RCC 7860 (cell line): ENCODE measurements at regions not wholly inside any gene's neighbourhood (a gene's known extent, or its start where the extent isn't known, plus 50 kb on each side); places are given as distances from the start of the nearest gene placed in this dataset.
"Not testable (repeated sequence)": the region's sequence is repeated elsewhere in the genome, so short reads cannot be mapped to it uniquely, and the experiment has no call there.

Experiments used
- DNase-seq: peaks from one replicate; pipeline ENCODE4 v3.0.0-alpha.2; 2015; ENCODE audit warnings: low spot score
- FAIRE-seq: peaks from 2 replicates; lab custom pipeline; 2012; peaks lifted over from hg19 to GRCh38; lab: Jason Lieb, UNC

GRCh38 chr7:123324283-123324682 lies 124.5 kb upstream of the SLC13A1 start:
- DNase-seq (no peak), FAIRE-seq (no peak)

- no peak for DNase-seq
- no peak for FAIRE-seq
These were observed 123.9 kb upstream of the SLC13A1 start for GRCh38 chr7:123323689-123324088.

GRCh38 chr7:123321578-123321977 lies 121.8 kb upstream of the SLC13A1 start:
- not testable (repeated sequence) for FAIRE-seq, DNase-seq

GRCh38 chr7:123319911-123320310 lies 120.1 kb upstream of the SLC13A1 start:
- FAIRE-seq: no peak

GRCh38 chr7:123314886-123315285 lies 115.1 kb upstream of the SLC13A1 start:
- DNase-seq (no peak), FAIRE-seq (no peak)

More at GRCh38 chr7:123319911-123320310, 120.1 kb upstream of the SLC13A1 start:
- no peak for DNase-seq

GRCh38 chr7:123308254-123308951 lies 108.6 kb upstream of the SLC13A1 start:
- FAIRE-seq: no peak
- no peak for DNase-seq

- FAIRE-seq (no peak), DNase-seq (no peak)
These were observed 106.1 kb upstream of the SLC13A1 start for GRCh38 chr7:123305840-123306375.

GRCh38 chr7:123303926-123304325 lies 104.2 kb upstream of the SLC13A1 start:
- FAIRE-seq: no peak

GRCh38 chr7:123296965-123297364 lies 97.2 kb upstream of the SLC13A1 start:
- no peak for FAIRE-seq

More at GRCh38 chr7:123303926-123304325, 104.2 kb upstream of the SLC13A1 start:
- DNase-seq: no peak

GRCh38 chr7:123293710-123294109 lies 93.9 kb upstream of the SLC13A1 start:
- FAIRE-seq: no peak
- DNase-seq: no peak

More at GRCh38 chr7:123296965-123297364, 97.2 kb upstream of the SLC13A1 start:
- no peak for DNase-seq

GRCh38 chr7:123292227-123292626 lies 92.5 kb upstream of the SLC13A1 start:
- FAIRE-seq (no peak), DNase-seq (no peak)

- FAIRE-seq (no peak), DNase-seq (no peak)
These were observed 89.4 kb upstream of the SLC13A1 start for GRCh38 chr7:123289200-123289599.

GRCh38 chr7:123285076-123285700 lies 85.4 kb upstream of the SLC13A1 start:
- no peak for FAIRE-seq
- DNase-seq: no peak

- DNase-seq (no peak), FAIRE-seq (no peak)
These were observed 83.6 kb upstream of the SLC13A1 start for GRCh38 chr7:123283373-123283772.

- FAIRE-seq: peak; percentile 53
- peak; percentile 58 for DNase-seq
These were observed 82.4 kb upstream of the SLC13A1 start for GRCh38 chr7:123282181-123282580.

- FAIRE-seq: no peak
- DNase-seq: no peak
These were observed 80.2 kb upstream of the SLC13A1 start for GRCh38 chr7:123279949-123280348.

GRCh38 chr7:123275036-123275753 lies 75.4 kb upstream of the SLC13A1 start:
- no peak for DNase-seq
- no peak for FAIRE-seq

GRCh38 chr7:123273185-123273584 lies 73.4 kb upstream of the SLC13A1 start:
- FAIRE-seq (no peak), DNase-seq (no peak)

- no peak for DNase-seq
- no peak for FAIRE-seq
These were observed 72.1 kb upstream of the SLC13A1 start for GRCh38 chr7:123271856-123272255.

- FAIRE-seq (no peak), DNase-seq (peak; percentile 78)
These were observed 71.5 kb upstream of the SLC13A1 start for GRCh38 chr7:123271231-123271630.

GRCh38 chr7:123270570-123270969 lies 70.8 kb upstream of the SLC13A1 start:
- FAIRE-seq: no peak
- no peak for DNase-seq
